Effector memory CD4-positive, alpha-beta T cell (primary cell): ENCODE measurements at regions not wholly inside any gene's neighbourhood (a gene's known extent, or its start where the extent isn't known, plus 50 kb on each side); places are given as distances from the start of the nearest gene placed in this dataset.
"Not testable (repeated sequence)": the region's sequence is repeated elsewhere in the genome, so short reads cannot be mapped to it uniquely, and the experiment has no call there.

Experiments
- DNase-seq, 3 donors: peaks; one replicate each; pipeline ENCODE4 v3.0.0-alpha.2; 2020
- H3K27ac ChIP-seq: 2 replicates; pipeline ENCODE4 v1.7.0; 2013; ENCODE audit warnings: mild to moderate bottlenecking, low read length, moderate library complexity; ENCODE audit not compliant: insufficient read depth, poor library complexity, severe bottlenecking
- H3K27me3 ChIP-seq: replicated peaks from 2 replicates; pipeline ENCODE4 v1.7.0; 2013; ENCODE audit warnings: mild to moderate bottlenecking, low read length; ENCODE audit not compliant: insufficient read depth, control insufficient read depth, poor library complexity, severe bottlenecking
- H3K36me3 ChIP-seq: 2 replicates; pipeline ENCODE4 v1.7.0; 2013; ENCODE audit warnings: mild to moderate bottlenecking, low read length, moderate library complexity; ENCODE audit not compliant: control insufficient read depth, insufficient read depth
- H3K4me1 ChIP-seq: 2 replicates; pipeline ENCODE4 v1.7.0; 2013; ENCODE audit warnings: low read length, mild to moderate bottlenecking; ENCODE audit not compliant: control insufficient read depth, insufficient read depth, poor library complexity, severe bottlenecking
- H3K4me3 ChIP-seq: 2 replicates; pipeline ENCODE4 v1.7.0; 2013; ENCODE audit warnings: low read length, low read depth, mild to moderate bottlenecking; ENCODE audit not compliant: insufficient read depth, poor library complexity, severe bottlenecking
- H3K9me3 ChIP-seq: 2 replicates; pipeline ENCODE4 v1.7.0; 2013; ENCODE audit warnings: mild to moderate bottlenecking, low read length, moderate library complexity; ENCODE audit not compliant: control insufficient read depth

GRCh38 chr3:95744896-95745295, 1069.5 kb upstream of the EPHA6 start:
- not testable (repeated sequence) for H3K9me3 ChIP-seq, H3K36me3 ChIP-seq, H3K27ac ChIP-seq, H3K27me3 ChIP-seq, DNase-seq, H3K4me1 ChIP-seq, H3K4me3 ChIP-seq

- Histone ChIP-seq H3K27ac (no peak overlapping the region), H3K4me1 (no peaks in the 10 kb centered on the region), H3K4me3 (no peak overlapping the region), H3K36me3 (no peaks in the 10 kb centered on the region), H3K9me3 (no peaks in the 10 kb centered on the region), H3K27me3 (no peaks in the 10 kb centered on the region)
- DNase-seq, result no peak
Measured at GRCh38 chr3:95750097-95750496, 1064.3 kb upstream of the EPHA6 start.

GRCh38 chr3:95751509-95751908, 1062.9 kb upstream of the EPHA6 start:
- DNase-seq, result no peak
- Histone ChIP-seq H3K36me3 (no peaks in the 10 kb centered on the region), H3K9me3 (no peaks in the 10 kb centered on the region), H3K4me1 (no peaks in the 10 kb centered on the region), H3K27ac (no peak overlapping the region), H3K27me3 (no peaks in the 10 kb centered on the region), H3K4me3 (no peak overlapping the region)

- no peaks in the 10 kb centered on the region for H3K9me3 ChIP-seq
- no peak overlapping the region for H3K4me3 ChIP-seq
- no peak for DNase-seq
- no peaks in the 10 kb centered on the region for H3K36me3 ChIP-seq
- H3K27me3 ChIP-seq, result no peaks in the 10 kb centered on the region
- no peak overlapping the region for H3K27ac ChIP-seq
- no peaks in the 10 kb centered on the region for H3K4me1 ChIP-seq
Measured at GRCh38 chr3:95752199-95752598, 1062.2 kb upstream of the EPHA6 start.

GRCh38 chr3:95758707-95759106, 1055.7 kb upstream of the EPHA6 start:
- no peaks in the 10 kb centered on the region for H3K4me1 ChIP-seq
- H3K4me3 ChIP-seq, result no peak overlapping the region
- no peaks in the 10 kb centered on the region for H3K9me3 ChIP-seq
- DNase-seq, result no peak
- H3K27ac ChIP-seq, result no peak overlapping the region
- H3K27me3 ChIP-seq, result no peaks in the 10 kb centered on the region
- H3K36me3 ChIP-seq, result no peaks in the 10 kb centered on the region

- no peak for DNase-seq
- Histone ChIP-seq H3K27me3 (no peaks in the 10 kb centered on the region), H3K9me3 (no peaks in the 10 kb centered on the region), H3K36me3 (no peaks in the 10 kb centered on the region), H3K4me3 (no peak overlapping the region), H3K4me1 (no peaks in the 10 kb centered on the region), H3K27ac (no peak overlapping the region)
Measured at GRCh38 chr3:95759614-95760301, 1054.6 kb upstream of the EPHA6 start.

- Histone ChIP-seq H3K36me3 (no peaks in the 10 kb centered on the region), H3K27me3 (no peaks in the 10 kb centered on the region), H3K4me3 (no peak overlapping the region), H3K9me3 (peaks cover 3% of the 10 kb centered on the region), H3K4me1 (no peaks in the 10 kb centered on the region), H3K27ac (no peak overlapping the region)
- no peak for DNase-seq
Measured at GRCh38 chr3:95775486-95776094, 1038.8 kb upstream of the EPHA6 start.

GRCh38 chr3:95781598-95781997, 1032.8 kb upstream of the EPHA6 start:
- no peaks in the 10 kb centered on the region for H3K9me3 ChIP-seq
- H3K27me3 ChIP-seq, result no peaks in the 10 kb centered on the region
- no peak overlapping the region for H3K27ac ChIP-seq
- no peaks in the 10 kb centered on the region for H3K4me1 ChIP-seq
- H3K4me3 ChIP-seq, result no peak overlapping the region
- H3K36me3 ChIP-seq, result no peaks in the 10 kb centered on the region
- no peak for DNase-seq

- Histone ChIP-seq H3K4me1 (no peaks in the 10 kb centered on the region), H3K27ac (no peak overlapping the region), H3K9me3 (no peaks in the 10 kb centered on the region), H3K36me3 (no peaks in the 10 kb centered on the region), H3K4me3 (no peak overlapping the region), H3K27me3 (no peaks in the 10 kb centered on the region)
- DNase-seq, result no peak
Measured at GRCh38 chr3:95789111-95789510, 1025.3 kb upstream of the EPHA6 start.

GRCh38 chr3:95797081-95797480, 1017.3 kb upstream of the EPHA6 start:
- Histone ChIP-seq H3K9me3 (no peaks in the 10 kb centered on the region), H3K36me3 (no peaks in the 10 kb centered on the region), H3K4me3 (no peak overlapping the region), H3K27ac (no peak overlapping the region), H3K4me1 (no peaks in the 10 kb centered on the region), H3K27me3 (no peaks in the 10 kb centered on the region)
- no peak for DNase-seq
